ENCODE measurements at regions not wholly inside any gene's neighbourhood (a gene's known extent, or its start where the extent isn't known, plus 50 kb on each side); places are given as distances from the start of the nearest gene placed in this dataset.

DNA sequence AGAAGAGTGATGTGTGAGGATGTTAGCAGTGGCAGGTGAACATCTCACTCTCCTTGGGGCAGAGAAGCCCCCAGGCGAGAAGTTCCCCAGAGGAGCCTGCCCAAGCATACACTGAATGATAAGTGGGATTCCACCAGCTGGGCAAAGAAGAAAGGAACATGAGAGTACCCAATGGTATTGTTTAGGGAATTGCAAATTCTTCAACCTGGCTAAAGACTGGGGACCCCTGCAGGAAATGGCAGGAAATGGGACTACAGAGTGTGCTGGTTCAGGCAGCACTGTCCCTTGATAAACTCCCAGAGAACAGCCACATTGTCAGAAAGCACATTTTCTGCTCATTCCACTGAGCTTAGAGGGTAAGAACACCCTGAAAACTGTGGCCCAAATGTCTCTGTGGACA, 121.3 kb downstream of the RPS29 start:
- TF ChIP-seq, protein P1, sequence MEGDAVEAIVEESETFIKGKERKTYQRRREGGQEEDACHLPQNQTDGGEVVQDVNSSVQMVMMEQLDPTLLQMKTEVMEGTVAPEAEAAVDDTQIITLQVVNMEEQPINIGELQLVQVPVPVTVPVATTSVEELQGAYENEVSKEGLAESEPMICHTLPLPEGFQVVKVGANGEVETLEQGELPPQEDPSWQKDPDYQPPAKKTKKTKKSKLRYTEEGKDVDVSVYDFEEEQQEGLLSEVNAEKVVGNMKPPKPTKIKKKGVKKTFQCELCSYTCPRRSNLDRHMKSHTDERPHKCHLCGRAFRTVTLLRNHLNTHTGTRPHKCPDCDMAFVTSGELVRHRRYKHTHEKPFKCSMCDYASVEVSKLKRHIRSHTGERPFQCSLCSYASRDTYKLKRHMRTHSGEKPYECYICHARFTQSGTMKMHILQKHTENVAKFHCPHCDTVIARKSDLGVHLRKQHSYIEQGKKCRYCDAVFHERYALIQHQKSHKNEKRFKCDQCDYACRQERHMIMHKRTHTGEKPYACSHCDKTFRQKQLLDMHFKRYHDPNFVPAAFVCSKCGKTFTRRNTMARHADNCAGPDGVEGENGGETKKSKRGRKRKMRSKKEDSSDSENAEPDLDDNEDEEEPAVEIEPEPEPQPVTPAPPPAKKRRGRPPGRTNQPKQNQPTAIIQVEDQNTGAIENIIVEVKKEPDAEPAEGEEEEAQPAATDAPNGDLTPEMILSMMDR (IDR thresholded peaks at IDR 0.05; ENCODE audit: low read depth, low read length) = peak; percentile 32
- no peak for TF ChIP-seq POLR2A (IDR thresholded peaks at IDR 0.05; ENCODE audit: extremely low read depth, insufficient read length)
